K562 (cell line): ENCODE measurements at regions not wholly inside any gene's neighbourhood (a gene's known extent, or its start where the extent isn't known, plus 50 kb on each side); places are given as distances from the start of the nearest gene placed in this dataset.

Source experiments
- ADNP ChIP-seq: fragments of 200-800 bp; sonication (Bioruptor generic); IDR thresholded peaks from 2 replicates; pipeline ENCODE4 v1.6.1; 2016; ENCODE audit warnings: missing genetic modification characterization, missing compliant biosample characterization
- AFF1 ChIP-seq, 2 experiments: fragments of 450-650 bp; IDR thresholded peaks; 2 replicates each; pipeline ENCODE4 v1.6.1; 2018; ENCODE audit warnings: mild to moderate bottlenecking in 2 of 2, low read depth in 1 of 2; ENCODE audit not compliant: partially characterized antibody in 2 of 2
- ATF3 ChIP-seq, 2 experiments: fragments of 450-650 bp in 1 of 2; sonication (generic) in 1 of 2; formaldehyde crosslinking in 1 of 2; IDR thresholded peaks in 1 of 2; conservative IDR thresholded peaks in 1 of 2; 2 replicates each; pipeline versions ENCODE4 v1.6.1 to v1.8.1; 2016 to 2023; ENCODE audit warnings: mild to moderate bottlenecking in 2 of 2, moderate library complexity in 2 of 2, inconsistent platforms in 1 of 2, missing genetic modification reagents in 1 of 2
- CREB3L1 ChIP-seq: fragments of 450-650 bp; IDR thresholded peaks from 2 replicates; pipeline ENCODE4 v1.6.1; 2014; ENCODE audit warnings: low read depth, mild to moderate bottlenecking, moderate library complexity, borderline replicate concordance
- ESRRA ChIP-seq: fragments of 450-650 bp; IDR thresholded peaks from 2 replicates; pipeline ENCODE4 v1.6.1; 2014; ENCODE audit warnings: low read depth, mild to moderate bottlenecking, moderate library complexity, borderline replicate concordance
- FOSL1 ChIP-seq: fragments of 200-800 bp; sonication (Bioruptor generic); conservative IDR thresholded peaks from 2 replicates; pipeline ENCODE4 v1.6.1; 2016; ENCODE audit warnings: missing genetic modification characterization, missing compliant biosample characterization
- GATA2 ChIP-seq: sonication (generic); formaldehyde crosslinking; IDR thresholded peaks from 2 replicates; pipeline ENCODE4 v1.4.0; 2020; ENCODE audit warnings: mild to moderate bottlenecking, missing genetic modification reagents
- MAFG ChIP-seq: fragments of 450-650 bp; conservative IDR thresholded peaks from 2 replicates; pipeline ENCODE4 v1.6.1; 2016; ENCODE audit warnings: missing genetic modification characterization, missing compliant biosample characterization
- MITF ChIP-seq: IDR thresholded peaks from 2 replicates; pipeline ENCODE4 v1.6.1; 2014; ENCODE audit warnings: antibody characterized with exemption
- MTA3 ChIP-seq: fragments of 450-650 bp; formaldehyde crosslinking; IDR thresholded peaks from 2 replicates; pipeline ENCODE4 v1.6.1; 2017; ENCODE audit warnings: mild to moderate bottlenecking, borderline replicate concordance
- POU5F1 ChIP-seq: fragments of 150-350 bp; IDR thresholded peaks from 2 replicates; pipeline ENCODE4 v1.6.1; 2014; ENCODE audit warnings: borderline replicate concordance, low read length, low read depth, mild to moderate bottlenecking; ENCODE audit not compliant: partially characterized antibody
- ZBED1 ChIP-seq: IDR thresholded peaks from 2 replicates; pipeline ENCODE4 v1.6.1; 2014
- ZNF41 ChIP-seq: fragments of 250-450 bp; sonication (Bioruptor Pico); conservative IDR thresholded peaks from 2 replicates; pipeline ENCODE4 v1.4.0; 2020; ENCODE audit warnings: mild to moderate bottlenecking
- ZNF445 ChIP-seq: fragments of 250-450 bp; sonication (Bioruptor Pico); IDR thresholded peaks from 2 replicates; pipeline ENCODE4 v1.4.0; 2020; ENCODE audit warnings: low read depth, mild to moderate bottlenecking, moderate library complexity
- ZNF589 ChIP-seq: fragments of 200-800 bp; sonication (Bioruptor generic); IDR thresholded peaks from 2 replicates; pipeline ENCODE4 v1.6.1; 2016; ENCODE audit warnings: low read depth, missing genetic modification characterization, missing compliant biosample characterization
- ZNF644 ChIP-seq: fragments of 200-800 bp; sonication (Bioruptor generic); IDR thresholded peaks from 2 replicates; pipeline ENCODE4 v1.6.1; 2016; ENCODE audit warnings: low read depth, missing genetic modification characterization, missing compliant biosample characterization

GRCh38 chr3:72319194-72320094 lies 528.8 kb downstream of the SHQ1 start (continued):
- TF ChIP-seq ZNF589 (CRISPR knock-in tag) (no peak), ZNF445 (no peak), AFF1 (IDR thresholded peaks at IDR 0.05; ENCODE audit: low read depth in 1 of 2, partially characterized antibody in 2 of 2) (peak in 1 of 2 experiments; percentile 51), ZNF41 (no peak), CREB3L1 (0 out of 2 replicates have a peak, but pooled peaks have one; percentile 30), FOSL1 (tag) (peak; percentile 75), ZNF644 (peak; percentile 83), ZBED1 (no peak), GATA2 (CRISPR knock-in tag) (no peak), MITF (no peak), MAFG (tag) (peak; percentile 83), POU5F1 (no peak), ESRRA (peak; percentile 26; the same call in 1 of the 2 replicates), ADNP (peak; percentile 94), MTA3 (0 out of 2 replicates have a peak, but pooled peaks have one; percentile 49), ATF3 (IDR thresholded peaks at IDR 0.05) (peak; percentile 73), ATF3 (CRISPR knock-in tag; conservative IDR thresholded peaks at IDR 0.05) (0 out of 2 replicates have a peak, but pooled peaks have one; percentile 34)
